NCI-H1048 (cell line): ENCODE measurements at regions not wholly inside any gene's neighbourhood (a gene's known extent, or its start where the extent isn't known, plus 50 kb on each side); places are given as distances from the start of the nearest gene placed in this dataset.
"Not testable (repeated sequence)": the region's sequence is repeated elsewhere in the genome, so short reads cannot be mapped to it uniquely, and the experiment has no call there.

Source experiments
- DNase-seq: peaks from one replicate; lab custom pipeline; 2025; lab: John Stamatoyannopoulos, UW

DNA sequence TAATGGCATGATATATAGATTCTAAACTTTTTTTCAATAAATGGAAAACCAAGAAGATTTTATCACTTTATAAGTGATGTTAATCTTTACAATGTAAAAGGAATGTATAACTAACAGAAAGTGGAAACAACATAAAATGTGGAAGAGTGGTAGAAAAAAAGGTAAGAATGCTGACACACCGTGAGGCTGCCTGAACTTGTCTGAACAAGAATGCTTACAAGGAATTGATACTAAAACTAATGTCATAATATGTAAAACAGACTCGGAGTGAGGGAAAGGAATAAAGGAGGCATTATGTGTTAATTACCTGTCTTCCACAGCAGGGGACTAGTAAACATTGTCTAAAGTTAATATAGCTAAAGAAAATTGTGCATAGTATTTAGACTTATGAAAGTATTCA is 958.8 kb upstream of the TMEFF2 start:
- DNase-seq = no peak

DNA sequence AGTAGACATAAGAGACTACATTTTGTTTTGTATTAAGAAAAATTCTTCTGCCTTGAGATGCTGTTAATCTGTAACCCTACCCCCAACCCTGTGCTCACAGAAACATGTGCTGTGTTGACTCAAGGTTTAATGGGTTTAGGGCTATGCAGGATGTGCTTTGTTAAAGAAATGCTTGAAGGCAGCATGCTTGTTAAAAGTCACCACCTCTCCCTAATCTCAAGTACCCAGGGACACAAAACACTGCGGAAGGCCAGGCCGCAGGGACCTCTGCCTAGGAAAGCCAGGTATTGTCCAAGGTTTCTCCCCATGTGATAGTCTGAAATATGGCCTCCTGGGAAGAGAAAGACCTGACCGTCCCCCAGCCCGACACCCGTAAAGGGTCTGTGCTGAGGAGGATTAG is 947.7 kb upstream of the TMEFF2 start:
- DNase-seq = not testable (repeated sequence)

DNA sequence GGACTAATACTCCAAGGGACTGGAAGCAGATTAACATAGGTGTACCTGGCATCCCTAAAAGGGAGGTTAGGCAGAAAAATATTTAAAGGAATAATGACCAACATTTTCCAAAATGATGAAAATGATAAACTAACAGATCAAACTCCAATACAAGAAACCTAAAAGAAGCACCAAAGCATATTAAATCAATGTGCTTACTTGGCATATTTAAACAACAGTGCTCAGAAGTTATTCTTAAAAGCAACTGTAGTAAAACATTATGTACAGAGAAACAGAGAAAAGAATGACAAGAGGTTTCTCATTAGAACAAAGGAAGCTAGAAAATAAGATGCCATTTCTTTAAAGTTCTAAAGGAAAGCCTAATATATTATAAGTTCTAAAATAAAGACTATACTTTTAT is 947.3 kb upstream of the TMEFF2 start:
- no peak for DNase-seq

DNA sequence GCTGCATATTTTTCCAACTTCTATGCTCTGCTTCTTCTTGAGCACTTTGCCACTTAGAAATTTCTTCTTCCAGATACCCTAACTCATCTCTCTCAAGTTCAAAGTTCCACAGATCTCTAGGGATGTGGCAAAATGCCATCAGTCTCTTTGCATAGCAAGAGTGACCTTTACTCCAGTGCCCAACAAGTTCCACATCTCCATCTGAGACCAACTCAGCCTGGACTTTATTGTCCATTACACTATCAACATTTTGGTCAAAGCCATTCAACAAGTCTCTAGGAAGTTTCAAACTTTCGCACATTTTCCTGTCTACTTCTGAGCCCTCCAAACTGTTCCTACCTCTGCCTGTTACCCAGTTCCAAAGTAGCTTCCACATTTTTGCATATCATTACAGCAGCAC is 946.2 kb upstream of the TMEFF2 start:
- not testable (repeated sequence) for DNase-seq

DNA sequence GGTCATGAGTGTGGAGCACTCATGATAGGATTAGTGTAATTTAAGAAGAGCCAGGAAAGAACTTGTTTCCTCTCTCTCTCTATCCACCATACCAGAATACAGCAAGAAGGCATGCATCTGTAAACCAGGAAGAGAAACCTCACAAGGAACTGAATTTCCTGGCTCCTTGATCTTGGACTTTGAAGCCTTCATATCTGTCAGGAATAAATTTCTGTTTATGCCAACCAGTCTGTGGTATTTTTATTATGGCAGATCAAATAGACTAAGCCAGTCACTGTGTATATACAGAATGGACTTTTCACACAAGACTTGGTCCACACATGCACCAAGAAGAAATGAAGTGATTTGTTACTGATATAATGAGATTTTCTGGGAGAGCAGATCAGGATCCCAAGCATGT is 930.1 kb upstream of the TMEFF2 start:
- DNase-seq = no peak

DNA sequence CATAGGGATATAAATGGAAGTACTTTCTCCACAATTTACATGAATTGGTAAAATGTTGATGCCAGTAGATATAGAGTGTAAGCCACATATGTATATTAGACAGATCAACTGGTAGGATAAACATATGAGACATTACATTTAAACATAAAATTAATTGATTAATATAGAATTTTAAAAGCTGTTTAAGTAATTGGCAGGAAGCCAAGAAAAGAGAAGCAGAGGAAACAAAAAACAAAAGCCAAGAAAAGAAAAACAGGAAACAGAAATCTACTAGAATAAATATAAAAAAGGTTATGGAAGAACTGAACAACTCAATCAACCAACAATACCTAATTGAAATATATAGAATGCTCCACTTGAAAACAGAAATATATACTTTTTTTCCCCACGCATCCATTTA is 920.1 kb upstream of the TMEFF2 start:
- DNase-seq = no peak

DNA sequence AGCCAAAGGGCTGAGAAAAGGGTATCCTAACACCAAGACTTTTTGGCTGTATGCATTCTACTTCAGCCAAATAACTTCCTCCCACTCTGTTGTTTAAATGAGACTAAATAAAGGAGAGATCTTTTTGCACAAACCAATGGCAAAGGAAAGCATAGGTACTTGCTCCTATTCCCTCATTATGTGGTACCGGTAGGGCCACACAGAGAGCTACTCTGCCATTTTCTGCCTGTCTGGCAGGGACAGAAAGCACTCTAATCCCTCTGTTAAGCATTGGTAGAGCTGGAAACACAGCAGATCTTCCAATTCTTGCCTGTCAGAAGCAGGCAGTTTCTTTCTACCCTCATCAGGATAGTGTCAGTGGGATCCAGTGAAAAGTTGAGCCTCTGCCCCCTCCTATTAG is 918.3 kb upstream of the TMEFF2 start:
- no peak for DNase-seq

DNA sequence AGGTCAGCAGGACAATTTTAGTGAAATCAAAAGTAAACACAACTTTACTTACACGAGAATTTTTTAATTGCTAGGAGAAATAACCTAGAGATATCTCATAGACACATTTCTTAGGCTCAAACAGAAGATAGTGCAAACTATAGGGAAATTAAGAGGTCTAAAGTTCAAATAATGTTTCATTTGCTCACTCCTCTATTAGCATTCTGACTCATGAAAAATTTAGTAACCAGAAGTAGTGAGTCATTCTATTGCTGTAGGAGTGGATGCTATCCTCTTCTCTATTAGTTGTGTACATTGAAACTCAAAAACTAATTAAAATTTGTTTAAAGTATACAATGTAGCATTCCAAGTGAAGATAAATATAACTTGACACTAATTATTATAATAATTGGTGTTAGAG is 908.3 kb upstream of the TMEFF2 start:
- DNase-seq = no peak

DNA sequence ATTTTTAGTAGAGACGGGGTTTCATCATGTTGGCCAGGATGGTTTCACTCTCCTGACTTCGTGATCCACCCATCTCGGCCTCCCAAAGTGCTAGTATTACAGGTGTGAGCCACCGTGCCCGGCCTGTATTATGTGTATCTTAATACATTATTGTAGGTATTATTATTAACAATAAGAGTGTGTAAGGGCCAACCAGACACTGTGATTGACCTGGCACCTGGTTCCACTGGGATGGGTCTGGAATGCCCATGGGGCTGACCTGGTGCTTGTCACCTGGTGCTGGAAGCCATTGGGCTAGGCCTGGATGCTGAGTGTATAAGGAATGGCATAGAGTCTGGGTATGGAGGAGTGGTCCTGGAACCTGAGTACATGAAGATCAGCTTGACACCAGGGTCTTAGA is 906.9 kb upstream of the TMEFF2 start:
- no peak for DNase-seq

DNA sequence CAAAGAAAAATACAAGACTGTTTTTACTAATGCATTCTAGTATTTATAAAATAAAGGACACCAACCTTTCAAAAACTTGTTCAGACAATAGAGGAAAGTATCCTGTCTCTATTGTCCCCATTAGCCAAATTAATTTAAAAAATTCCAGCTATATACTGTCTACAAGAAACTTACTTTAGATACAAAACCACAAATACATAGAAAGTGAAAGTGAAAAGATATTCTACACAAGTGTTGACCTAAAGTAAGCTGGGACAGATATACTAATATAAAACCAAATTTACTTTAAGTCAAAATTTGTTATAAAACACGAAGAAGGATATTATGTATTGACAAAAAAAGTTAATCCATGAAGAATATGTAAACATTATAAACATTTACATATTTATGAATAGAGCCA is 893.3 kb upstream of the TMEFF2 start:
- DNase-seq = no peak

DNA sequence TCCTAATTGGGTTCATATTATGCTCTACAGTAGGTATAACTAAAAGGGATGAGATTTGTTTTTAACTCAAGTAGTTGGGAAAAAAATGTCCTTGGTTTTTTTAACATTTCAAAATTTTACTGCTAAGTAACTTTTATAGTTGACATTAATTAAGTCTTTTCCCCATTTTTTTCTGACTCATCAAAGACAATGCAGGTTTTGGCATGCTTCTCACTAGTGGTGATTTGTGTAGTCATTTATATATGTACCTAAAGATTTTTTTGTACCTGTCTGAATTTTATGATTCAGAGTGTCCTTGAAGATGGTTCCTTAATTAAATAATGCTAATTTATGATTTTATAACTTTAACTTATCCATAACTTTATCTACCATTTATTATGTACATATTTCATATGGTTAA is 882.3 kb upstream of the TMEFF2 start:
- no peak for DNase-seq

DNA sequence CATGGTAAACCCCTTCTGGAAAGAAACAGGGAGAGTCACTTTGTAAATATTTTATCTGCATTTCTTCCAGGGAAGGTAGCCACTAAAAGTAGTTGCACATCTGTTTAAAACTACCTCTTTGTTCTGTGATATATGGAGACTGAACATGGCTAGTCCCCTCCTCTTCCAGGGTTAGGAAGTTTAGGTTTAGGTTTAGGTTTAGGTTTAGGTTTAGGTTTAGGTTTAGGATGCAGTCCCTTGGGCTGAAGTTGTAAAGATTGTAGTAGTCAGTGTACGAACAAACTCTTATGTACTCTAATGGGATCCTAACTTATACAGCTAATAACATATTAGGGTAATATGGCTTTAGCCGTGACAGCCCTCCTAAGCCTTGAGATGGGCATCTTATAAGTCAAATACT is 880.2 kb upstream of the TMEFF2 start:
- no peak for DNase-seq

DNA sequence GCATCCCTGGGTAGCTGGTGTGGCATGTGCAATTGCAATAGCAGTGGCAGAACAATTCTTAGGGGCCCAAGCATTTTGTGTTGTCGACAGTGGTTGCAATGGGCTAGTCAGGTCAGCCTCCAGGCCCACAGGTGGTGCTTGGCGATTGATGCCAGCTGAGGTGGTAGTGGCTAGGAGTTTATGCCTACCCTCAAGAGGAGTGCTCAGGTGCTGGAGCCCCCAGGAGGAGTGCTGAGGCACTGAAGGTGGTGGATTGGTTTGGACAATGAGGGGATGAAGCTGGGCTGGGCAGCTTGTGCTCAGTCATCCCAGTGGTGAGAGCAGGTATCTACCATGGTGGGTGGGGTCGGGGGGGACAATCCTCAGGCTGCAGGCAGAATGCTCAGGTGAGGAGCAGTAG is 877.9 kb upstream of the TMEFF2 start:
- DNase-seq = no peak

DNA sequence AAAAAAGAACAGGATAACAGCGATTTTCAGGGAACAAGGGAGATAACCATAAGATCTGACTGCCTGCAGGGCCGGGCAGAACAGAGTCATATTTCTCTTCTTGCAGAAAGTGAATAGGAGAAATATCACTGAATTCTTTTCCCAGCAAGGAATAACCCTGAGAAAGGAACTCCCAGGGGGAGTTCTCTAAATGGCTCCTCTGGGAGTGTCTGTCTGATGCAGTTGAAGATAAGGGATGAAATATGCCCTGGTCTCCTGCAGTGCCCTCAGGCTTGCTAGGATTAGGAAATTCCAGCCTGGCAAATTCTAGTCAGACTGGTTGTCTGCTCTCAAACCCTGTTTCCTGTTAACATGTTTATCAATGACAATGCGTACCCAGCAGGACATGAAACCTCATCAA is 830.8 kb upstream of the TMEFF2 start:
- DNase-seq = not testable (repeated sequence)

DNA sequence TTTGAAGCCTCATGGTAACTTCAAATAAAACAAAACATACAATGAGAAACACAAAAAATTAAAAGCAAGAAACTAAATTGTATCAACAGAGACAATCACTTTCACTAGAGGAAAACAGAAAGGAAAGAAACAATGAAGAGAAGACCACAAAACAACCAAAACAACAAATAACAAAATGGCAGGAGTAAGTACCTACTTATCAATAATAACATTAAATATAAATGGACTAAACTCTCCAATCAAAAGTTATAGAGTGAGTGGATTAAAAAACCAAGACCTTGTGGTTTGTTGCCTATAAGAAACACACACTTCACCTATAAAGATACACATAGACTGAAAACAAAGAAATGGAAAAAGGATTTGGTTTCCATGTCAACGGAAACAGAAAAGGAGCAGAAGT is 830.1 kb upstream of the TMEFF2 start:
- no peak for DNase-seq

DNA sequence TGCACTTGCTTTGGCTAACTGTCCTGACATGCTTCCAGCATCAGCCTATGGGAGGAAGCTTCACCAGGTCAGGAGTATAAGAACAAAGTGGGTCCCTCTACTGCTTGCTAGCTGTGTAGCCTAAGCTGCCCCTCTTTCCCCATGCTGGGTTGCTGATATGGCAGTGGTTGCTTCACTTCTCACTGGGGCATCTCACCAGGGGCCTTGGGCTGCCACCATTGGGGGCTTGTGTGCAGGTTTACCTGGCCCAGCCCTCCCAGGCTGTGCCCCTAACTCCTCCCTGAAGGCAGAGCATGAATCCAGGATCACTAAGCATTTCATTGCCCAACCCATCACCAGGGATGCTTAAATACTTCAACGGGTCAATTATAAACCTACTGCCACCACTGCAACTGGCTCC is 817.1 kb upstream of the TMEFF2 start:
- DNase-seq = no peak

DNA sequence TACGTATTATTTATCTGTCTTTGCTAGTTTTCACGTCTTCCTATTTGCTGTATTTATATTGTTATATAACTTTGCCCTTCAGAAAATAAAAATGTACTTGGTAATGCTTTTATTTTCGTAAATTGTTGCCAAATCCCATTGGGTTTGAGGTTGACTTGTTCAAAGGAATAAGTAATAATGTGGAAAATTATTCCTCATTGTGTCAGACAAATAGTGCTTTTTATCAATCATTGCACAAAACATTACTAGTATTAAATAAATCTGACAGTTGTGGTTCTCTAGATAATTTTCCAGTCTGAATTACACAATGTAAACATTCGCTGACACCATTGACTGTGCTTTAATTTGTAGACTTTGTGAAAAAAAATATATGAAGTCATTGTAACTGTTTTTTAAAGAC is 798.3 kb upstream of the TMEFF2 start:
- no peak for DNase-seq

DNA sequence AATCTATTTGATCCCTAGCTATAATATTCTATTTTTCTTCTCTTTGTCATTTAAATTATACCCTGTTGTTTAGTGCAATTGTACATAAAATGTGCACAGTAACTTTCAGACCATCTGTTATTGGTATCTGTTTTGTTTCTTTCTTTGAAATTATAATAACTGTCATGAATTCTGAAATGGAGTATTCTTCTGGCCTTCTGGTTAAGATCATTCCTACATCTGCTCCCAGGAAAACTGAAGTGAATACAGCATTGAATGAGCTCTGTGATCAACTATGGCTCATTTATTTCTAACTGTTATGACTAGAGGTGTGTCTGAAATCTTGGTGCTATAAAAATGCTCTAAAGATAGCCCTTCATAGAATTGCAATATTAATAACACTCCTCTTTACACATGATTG is 788.4 kb upstream of the TMEFF2 start:
- DNase-seq = no peak

DNA sequence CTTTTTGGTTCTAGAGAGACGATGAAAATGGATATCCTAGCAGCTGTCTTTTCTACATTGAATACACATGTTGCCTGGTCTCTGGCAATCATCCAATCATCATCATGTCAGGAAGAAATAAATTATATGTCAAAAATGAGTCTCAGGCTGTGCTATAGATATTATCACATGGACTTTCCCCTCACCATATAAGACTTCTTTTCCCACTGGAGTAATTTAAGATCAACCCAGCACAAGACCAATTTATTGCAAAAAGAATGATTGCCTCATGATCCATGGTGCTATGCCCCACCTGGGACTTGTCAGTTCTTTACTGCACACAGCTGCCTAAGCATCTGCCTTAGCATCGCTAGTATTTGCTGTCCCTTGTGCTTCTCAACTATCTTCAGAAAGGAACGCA is 783.7 kb upstream of the TMEFF2 start:
- DNase-seq = no peak

DNA sequence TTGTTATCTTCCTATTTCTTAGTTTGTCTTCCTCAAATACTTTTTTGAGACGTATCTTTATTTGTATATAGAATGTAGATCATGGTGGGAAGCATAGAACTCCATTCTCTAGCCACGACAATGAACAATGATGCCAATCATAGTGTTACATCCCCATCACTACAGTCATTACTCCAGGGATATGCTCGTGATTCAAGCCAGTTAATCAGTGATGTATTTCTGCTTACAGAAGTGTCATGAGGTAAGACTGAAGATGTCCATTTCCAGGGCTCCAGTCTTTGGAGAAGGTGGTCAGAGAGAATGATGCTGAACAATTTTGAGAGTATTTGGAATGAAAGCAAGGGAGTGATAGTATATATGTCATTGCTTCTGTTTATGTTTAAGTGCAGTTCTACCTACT is 777.2 kb upstream of the TMEFF2 start:
- no peak for DNase-seq

DNA sequence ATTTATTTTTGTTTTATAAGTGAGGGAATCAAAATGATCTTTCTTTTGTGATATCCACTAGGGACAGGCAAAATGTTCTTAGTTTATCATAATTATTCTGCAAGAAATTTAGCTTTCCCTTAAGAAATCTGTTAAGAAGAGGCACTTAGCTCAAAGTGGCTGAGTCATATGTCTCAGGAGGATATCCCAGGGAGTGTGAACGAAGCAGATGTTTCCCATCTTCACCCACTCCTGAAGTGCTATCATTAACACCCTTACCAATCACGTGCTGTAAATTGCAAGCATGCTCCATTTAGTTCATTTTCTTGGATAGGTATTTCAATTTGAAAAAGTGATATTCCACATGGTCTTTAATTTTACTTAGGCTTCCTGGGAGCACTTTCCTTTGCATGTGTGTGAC is 774.3 kb upstream of the TMEFF2 start:
- no peak for DNase-seq

DNA sequence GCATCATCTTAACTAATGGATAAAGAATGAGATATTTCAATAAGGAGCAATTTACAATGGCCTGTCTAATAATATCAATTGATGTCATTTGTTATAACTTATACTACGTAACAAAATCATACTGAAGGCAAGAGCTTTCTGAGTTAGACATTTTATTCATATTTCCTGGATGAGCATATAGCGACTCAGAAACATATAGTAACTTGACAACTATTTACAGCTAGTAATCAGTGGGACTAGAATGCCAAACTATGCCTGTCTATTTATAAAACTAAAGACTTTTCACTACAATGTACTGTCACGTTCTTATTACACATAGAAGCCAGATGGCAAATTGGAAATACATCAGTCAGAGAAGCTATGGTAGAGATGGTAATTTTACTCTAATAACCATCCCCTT is 766.2 kb upstream of the TMEFF2 start:
- DNase-seq = no peak

DNA sequence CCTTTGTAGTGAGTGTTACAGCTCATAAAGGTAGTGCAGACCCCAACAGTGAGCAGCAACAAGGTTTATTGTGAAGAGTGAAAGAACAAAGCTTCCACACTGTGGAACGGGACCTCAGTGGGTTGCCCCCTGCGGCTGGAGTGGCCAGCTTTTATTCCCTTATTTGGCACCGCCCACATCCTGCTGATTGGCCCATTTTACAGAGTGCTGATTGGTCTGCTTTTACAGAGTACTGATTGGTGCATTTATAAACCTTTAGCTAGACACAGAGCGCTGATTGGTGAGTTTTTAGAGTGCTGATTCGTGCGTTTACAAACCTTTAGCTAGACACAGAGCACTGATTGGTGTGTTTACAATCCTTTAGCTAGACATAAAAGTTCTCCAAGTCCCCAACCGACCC is 763.9 kb upstream of the TMEFF2 start:
- DNase-seq = not testable (repeated sequence)

DNA sequence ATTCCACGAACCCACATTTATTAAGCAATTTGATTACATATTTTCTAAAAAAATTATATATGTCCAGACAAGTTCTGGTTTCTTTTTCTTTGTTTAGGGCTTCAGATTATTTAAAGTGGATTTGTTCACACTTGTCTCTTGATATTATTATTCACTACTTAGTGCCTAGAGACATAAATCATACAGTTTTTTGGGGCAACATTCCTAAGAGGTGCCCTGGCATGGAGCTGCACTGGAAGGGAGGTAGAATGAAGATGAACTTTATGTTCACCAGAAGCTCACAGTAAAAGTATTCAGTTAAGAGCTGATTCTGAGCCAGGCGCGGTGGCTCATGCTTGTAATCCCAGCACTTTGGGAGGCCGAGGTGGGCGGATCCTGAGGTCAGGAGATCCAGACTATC is 762.7 kb upstream of the TMEFF2 start:
- DNase-seq = no peak

DNA sequence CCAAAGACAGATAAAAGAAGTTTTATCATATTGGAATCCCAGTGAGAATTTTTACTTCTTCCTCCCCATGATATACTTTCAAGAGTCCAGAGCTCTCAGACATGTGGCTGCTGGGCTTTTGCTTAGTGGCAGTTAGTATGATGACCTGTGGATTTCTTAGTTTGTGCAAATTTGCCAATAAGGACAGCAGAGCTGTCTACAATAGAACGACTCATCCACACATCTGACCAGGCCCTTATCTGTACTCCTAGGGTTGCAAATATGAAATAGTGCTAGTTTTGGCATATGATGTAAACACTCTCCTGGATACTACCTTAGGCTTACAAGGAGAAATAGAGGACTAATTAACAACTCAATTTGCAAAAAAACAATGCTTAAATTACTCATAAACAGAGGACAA is 758.4 kb upstream of the TMEFF2 start:
- DNase-seq = no peak
